ENCODE measurements at regions not wholly inside any gene's neighbourhood (a gene's known extent, or its start where the extent isn't known, plus 50 kb on each side); places are given as distances from the start of the nearest gene placed in this dataset.

DNA sequence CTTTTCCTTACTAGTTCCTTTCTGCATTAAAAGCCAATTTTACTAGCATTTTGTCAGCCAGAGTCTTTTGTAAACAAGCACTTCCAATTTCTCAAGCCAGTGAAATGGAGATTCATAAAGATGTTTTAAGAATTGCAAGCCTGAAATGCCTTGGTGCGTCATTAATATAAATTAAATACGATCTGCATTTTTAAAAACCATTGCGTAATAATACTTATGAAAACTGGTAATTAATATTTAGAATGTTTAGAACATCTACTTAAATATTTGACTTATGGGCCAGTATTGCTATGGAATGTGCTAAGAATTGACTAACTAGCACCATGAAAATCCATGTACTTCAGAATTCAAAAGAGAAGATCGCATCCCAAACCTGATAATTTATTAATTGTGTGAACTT, 89.1 kb upstream of the PROX1 start:
- TF ChIP-seq, protein P1, sequence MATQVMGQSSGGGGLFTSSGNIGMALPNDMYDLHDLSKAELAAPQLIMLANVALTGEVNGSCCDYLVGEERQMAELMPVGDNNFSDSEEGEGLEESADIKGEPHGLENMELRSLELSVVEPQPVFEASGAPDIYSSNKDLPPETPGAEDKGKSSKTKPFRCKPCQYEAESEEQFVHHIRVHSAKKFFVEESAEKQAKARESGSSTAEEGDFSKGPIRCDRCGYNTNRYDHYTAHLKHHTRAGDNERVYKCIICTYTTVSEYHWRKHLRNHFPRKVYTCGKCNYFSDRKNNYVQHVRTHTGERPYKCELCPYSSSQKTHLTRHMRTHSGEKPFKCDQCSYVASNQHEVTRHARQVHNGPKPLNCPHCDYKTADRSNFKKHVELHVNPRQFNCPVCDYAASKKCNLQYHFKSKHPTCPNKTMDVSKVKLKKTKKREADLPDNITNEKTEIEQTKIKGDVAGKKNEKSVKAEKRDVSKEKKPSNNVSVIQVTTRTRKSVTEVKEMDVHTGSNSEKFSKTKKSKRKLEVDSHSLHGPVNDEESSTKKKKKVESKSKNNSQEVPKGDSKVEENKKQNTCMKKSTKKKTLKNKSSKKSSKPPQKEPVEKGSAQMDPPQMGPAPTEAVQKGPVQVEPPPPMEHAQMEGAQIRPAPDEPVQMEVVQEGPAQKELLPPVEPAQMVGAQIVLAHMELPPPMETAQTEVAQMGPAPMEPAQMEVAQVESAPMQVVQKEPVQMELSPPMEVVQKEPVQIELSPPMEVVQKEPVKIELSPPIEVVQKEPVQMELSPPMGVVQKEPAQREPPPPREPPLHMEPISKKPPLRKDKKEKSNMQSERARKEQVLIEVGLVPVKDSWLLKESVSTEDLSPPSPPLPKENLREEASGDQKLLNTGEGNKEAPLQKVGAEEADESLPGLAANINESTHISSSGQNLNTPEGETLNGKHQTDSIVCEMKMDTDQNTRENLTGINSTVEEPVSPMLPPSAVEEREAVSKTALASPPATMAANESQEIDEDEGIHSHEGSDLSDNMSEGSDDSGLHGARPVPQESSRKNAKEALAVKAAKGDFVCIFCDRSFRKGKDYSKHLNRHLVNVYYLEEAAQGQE (IDR thresholded peaks at IDR 0.05; ENCODE audit: insufficient read depth in 1 of 2, low read depth in 2 of 2, low read length in 2 of 2) = no peak
- TF ChIP-seq POLR2AphosphoS5 (IDR thresholded peaks at IDR 0.05; ENCODE audit: low read depth, low read length) (no peak), FOXP2 (optimal IDR thresholded peaks at IDR 0.05; ENCODE audit: borderline replicate concordance, extremely low read depth, extremely low read length, insufficient read depth) (no peak), TAF1 (IDR thresholded peaks at IDR 0.05; ENCODE audit: borderline replicate concordance, insufficient read depth, low read length) (no peak), SIN3A (IDR thresholded peaks at IDR 0.05; ENCODE audit: borderline replicate concordance, insufficient read depth, low read length) (no peak)
